ENCODE measurements at regions not wholly inside any gene's neighbourhood (a gene's known extent, or its start where the extent isn't known, plus 50 kb on each side); places are given as distances from the start of the nearest gene placed in this dataset.

DNA sequence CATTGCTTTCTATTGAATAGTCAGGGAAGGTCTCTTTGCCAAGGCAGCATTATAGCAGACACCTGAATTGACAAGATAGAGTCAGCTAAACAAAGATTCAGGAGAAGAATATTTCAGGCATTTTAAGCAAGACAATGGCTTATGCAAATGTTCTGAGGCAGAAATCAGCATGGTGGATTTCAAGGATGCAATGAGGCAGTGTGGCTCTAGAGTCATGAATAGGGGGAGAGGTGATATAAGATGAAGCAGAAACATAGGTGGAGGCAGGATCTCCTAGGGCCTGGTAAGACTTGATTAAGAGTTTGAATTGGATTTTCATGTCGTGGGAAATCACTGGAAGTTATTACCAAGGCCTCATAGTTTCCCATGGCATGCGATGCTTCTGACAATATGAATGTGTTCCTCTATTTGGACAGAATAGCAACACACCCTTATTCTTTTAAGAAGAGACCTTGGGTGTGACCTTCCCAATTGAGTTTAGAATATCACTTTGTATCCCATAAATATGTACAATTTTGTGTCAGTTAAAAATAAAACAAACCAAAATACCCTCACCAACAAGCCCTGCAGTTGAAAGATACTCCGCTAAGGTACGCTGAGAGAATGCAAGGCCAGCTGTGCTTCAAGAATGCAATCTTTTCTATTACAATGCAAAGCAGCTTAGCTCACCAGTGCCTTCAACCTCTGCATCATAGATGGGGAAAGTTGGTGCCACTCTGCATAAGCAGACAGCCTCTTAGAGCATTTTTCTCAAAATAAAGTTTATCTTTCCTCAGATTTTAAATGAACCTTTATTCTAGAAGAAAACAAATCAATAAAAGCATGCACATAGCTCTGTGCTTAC, 139.6 kb upstream of the SALL1 start:
- TF ChIP-seq, protein P1, sequence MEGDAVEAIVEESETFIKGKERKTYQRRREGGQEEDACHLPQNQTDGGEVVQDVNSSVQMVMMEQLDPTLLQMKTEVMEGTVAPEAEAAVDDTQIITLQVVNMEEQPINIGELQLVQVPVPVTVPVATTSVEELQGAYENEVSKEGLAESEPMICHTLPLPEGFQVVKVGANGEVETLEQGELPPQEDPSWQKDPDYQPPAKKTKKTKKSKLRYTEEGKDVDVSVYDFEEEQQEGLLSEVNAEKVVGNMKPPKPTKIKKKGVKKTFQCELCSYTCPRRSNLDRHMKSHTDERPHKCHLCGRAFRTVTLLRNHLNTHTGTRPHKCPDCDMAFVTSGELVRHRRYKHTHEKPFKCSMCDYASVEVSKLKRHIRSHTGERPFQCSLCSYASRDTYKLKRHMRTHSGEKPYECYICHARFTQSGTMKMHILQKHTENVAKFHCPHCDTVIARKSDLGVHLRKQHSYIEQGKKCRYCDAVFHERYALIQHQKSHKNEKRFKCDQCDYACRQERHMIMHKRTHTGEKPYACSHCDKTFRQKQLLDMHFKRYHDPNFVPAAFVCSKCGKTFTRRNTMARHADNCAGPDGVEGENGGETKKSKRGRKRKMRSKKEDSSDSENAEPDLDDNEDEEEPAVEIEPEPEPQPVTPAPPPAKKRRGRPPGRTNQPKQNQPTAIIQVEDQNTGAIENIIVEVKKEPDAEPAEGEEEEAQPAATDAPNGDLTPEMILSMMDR (IDR thresholded peaks at IDR 0.05; ENCODE audit: low read depth, low read length): no peak
- no peak for TF ChIP-seq EZH2phosphoT487 (IDR thresholded peaks at IDR 0.05; ENCODE audit: low read depth)
